GM12878 (cell line): ENCODE measurements at regions not wholly inside any gene's neighbourhood (a gene's known extent, or its start where the extent isn't known, plus 50 kb on each side); places are given as distances from the start of the nearest gene placed in this dataset.

ENCODE experiments used
- ATAC-seq: fragments of 200-7000 bp; cut with Tn5 transposase; 3 replicates; pipeline ENCODE4 v1.9.1; 2020; ENCODE audit warnings: mild to moderate bottlenecking, moderate library complexity
- BruUV-seq: library from RNA; stranded (reverse); fragments of 400-500 nt; replicated peaks from 2 replicates; lab custom pipeline; 2021; lab: Mats Ljungman, UMichigan
- CTCF ChIA-PET: fragments of 300-600 bp; sonication (Branson Sonifier 250); formaldehyde crosslinking; extraction: SDS; loops from one replicate; lab custom pipeline; 2021; ENCODE audit warnings: inconsistent platforms; lab: Yijun Ruan, JAX
- POLR2A ChIA-PET: fragments of 350-600 bp; formaldehyde crosslinking; extraction: SDS; loops from one replicate; lab custom pipeline; 2021; ENCODE audit warnings: inconsistent platforms; lab: Charles Lee
- RAD21 ChIA-PET: fragments of 300-600 bp; sonication (Branson Sonifier 250); formaldehyde crosslinking; loops from one replicate; lab custom pipeline; 2023; ENCODE audit warnings: antibody characterized with exemption; ENCODE audit not compliant: unreplicated experiment; lab: Charles Lee
- SMC1A ChIA-PET: fragments of 300-600 bp; sonication (Branson Sonifier 250); formaldehyde crosslinking; loops from one replicate; lab custom pipeline; 2023; ENCODE audit not compliant: unreplicated experiment, uncharacterized antibody; lab: Charles Lee
- DNase-seq: peaks from one replicate; pipeline ENCODE4 v3.0.0-alpha.2; 2011; ENCODE audit warnings: low read depth, low spot score
- FAIRE-seq: peaks from 3 replicates; lab custom pipeline; 2011; peaks lifted over from hg19 to GRCh38; lab: Jason Lieb, UNC
- H2AFZ ChIP-seq: 2 replicates; pipeline ENCODE4 v1.6.0; 2011; ENCODE audit warnings: low read depth, low read length, control low read depth; ENCODE audit not compliant: control insufficient read depth
- H3K27ac ChIP-seq: 2 replicates; pipeline ENCODE4 v1.5.1; 2011; ENCODE audit warnings: control low read depth; ENCODE audit not compliant: control insufficient read depth, insufficient read depth
- H3K27me3 ChIP-seq, 2 experiments: replicated peaks in 1 of 2; 2 replicates each; pipeline versions ENCODE4 v1.6.0 to v1.6.1; 2011; ENCODE audit warnings: low read length in 1 of 2; ENCODE audit not compliant: control insufficient read depth in 2 of 2, insufficient read depth in 2 of 2
- H3K36me3 ChIP-seq, 2 experiments: 2 replicates each; pipeline ENCODE4 v1.5.1; 2011; ENCODE audit warnings: low read length in 1 of 2; ENCODE audit not compliant: control insufficient read depth in 2 of 2, insufficient read depth in 2 of 2
- H3K4me1 ChIP-seq: 2 replicates; pipeline ENCODE4 v1.6.1; 2011; ENCODE audit warnings: mild to moderate bottlenecking, low read length, moderate library complexity, mixed read lengths; ENCODE audit not compliant: control insufficient read depth, insufficient read depth
- H3K4me2 ChIP-seq: 2 replicates; pipeline ENCODE4 v1.6.0; 2011; ENCODE audit warnings: control low read depth; ENCODE audit not compliant: control insufficient read depth, insufficient read depth
- H3K4me3 ChIP-seq: fragments of 200-600 bp; sonication (generic); 2 replicates; pipeline ENCODE4 v1.5.1; 2016
- H3K79me2 ChIP-seq: 2 replicates; pipeline ENCODE4 v1.6.0; 2011; ENCODE audit warnings: low read length; ENCODE audit not compliant: control insufficient read depth, insufficient read depth
- H3K9ac ChIP-seq: 2 replicates; pipeline ENCODE4 v1.8.0; 2011; ENCODE audit warnings: low read length, control low read depth, mixed read lengths; ENCODE audit not compliant: control insufficient read depth, insufficient read depth
- H3K9me3 ChIP-seq: replicated peaks from 3 replicates; pipeline ENCODE4 v1.5.1; 2011; ENCODE audit warnings: mild to moderate bottlenecking, low read length; ENCODE audit not compliant: control insufficient read depth, insufficient read depth
- H4K20me1 ChIP-seq: 2 replicates; pipeline ENCODE4 v1.6.0; 2011; ENCODE audit not compliant: control insufficient read depth, insufficient read depth
- CHD1 ChIP-seq: IDR thresholded peaks from 2 replicates; pipeline ENCODE4 v1.6.1; 2012; ENCODE audit warnings: low read depth, low read length, improper control_type of control experiment
- CREM ChIP-seq: IDR thresholded peaks from 2 replicates; pipeline ENCODE4 v1.6.1; 2014; ENCODE audit warnings: antibody characterized with exemption, low read depth
- ETV6 ChIP-seq, 2 experiments: fragments of 450-650 bp in 1 of 2; IDR thresholded peaks in 1 of 2; conservative IDR thresholded peaks in 1 of 2; 2 replicates each; pipeline ENCODE4 v1.6.1; 2014; ENCODE audit warnings: antibody characterized with exemption in 1 of 2, borderline replicate concordance in 1 of 2, low read depth in 1 of 2, mild to moderate bottlenecking in 1 of 2, moderate library complexity in 1 of 2
- IRF4 ChIP-seq: IDR thresholded peaks from 2 replicates; pipeline ENCODE4 v1.6.1; 2011; ENCODE audit warnings: low read depth, low read length
- NR2C2 ChIP-seq: IDR thresholded peaks from 2 replicates; pipeline ENCODE4 v1.6.1; 2011; ENCODE audit warnings: borderline replicate concordance, low read depth; ENCODE audit not compliant: control insufficient read depth, insufficient read length
- PAX8 ChIP-seq: fragments of 450-650 bp; IDR thresholded peaks from 2 replicates; pipeline ENCODE4 v1.6.1; 2017; ENCODE audit warnings: mild to moderate bottlenecking, moderate library complexity
- TBL1XR1 ChIP-seq: IDR thresholded peaks from 2 replicates; pipeline ENCODE4 v1.6.1; 2012; ENCODE audit warnings: low read depth, low read length, improper control_type of control experiment
- ZNF622 ChIP-seq: fragments of 450-650 bp; IDR thresholded peaks from 2 replicates; pipeline ENCODE4 v1.6.1; 2017; ENCODE audit warnings: mild to moderate bottlenecking, inconsistent platforms
- WGBS: methylation state at CpG from one replicate; pipeline ENCODE4 v1.1.6; 2016; ENCODE audit warnings: low lambda C conversion rate; ENCODE audit not compliant: insufficient replicate concordance, insufficient coverage; ENCODE audit errors: missing lambda C conversion rate; 5-methylcytosine and 5-hydroxymethylcytosine counted together
- in situ Hi-C: fragments of 300-500 bp; cut with MboI; formaldehyde crosslinking; loops from 9 replicates; pipeline ENCODE4 v1.14.3; 2018; ENCODE audit warnings: mixed read lengths
- intact Hi-C: fragments of 100-400 bp; cut with micrococcal nuclease; formaldehyde crosslinking; loops from one replicate; pipeline ENCODE4 v1.14.2; 2022; ENCODE audit not compliant: unreplicated experiment
- TF ChIP-seq, protein P1 (sequence below): fragments of 450-650 bp; formaldehyde crosslinking; IDR thresholded peaks from 2 replicates; pipeline ENCODE4 v1.5.0; 2022; ENCODE audit warnings: mild to moderate bottlenecking, missing genetic modification characterization
- TF ChIP-seq, protein P2 (sequence below): fragments of 450-650 bp; conservative IDR thresholded peaks from 2 replicates; pipeline ENCODE4 v1.6.1; 2017; ENCODE audit warnings: mild to moderate bottlenecking, moderate library complexity
- TF ChIP-seq, protein P3 (sequence below): fragments of 450-650 bp; IDR thresholded peaks from 2 replicates; pipeline ENCODE4 v1.6.1; 2018; ENCODE audit warnings: borderline replicate concordance, mild to moderate bottlenecking; ENCODE audit not compliant: partially characterized antibody
- TF ChIP-seq, protein P4 (sequence below): fragments of 150-350 bp; IDR thresholded peaks from 2 replicates; pipeline ENCODE4 v1.6.1; 2016; ENCODE audit warnings: low read depth, low read length
- TF ChIP-seq, protein P5 (sequence below): IDR thresholded peaks from 2 replicates; pipeline ENCODE4 v1.6.1; 2012; ENCODE audit warnings: low read depth, low read length, improper control_type of control experiment

DNA sequence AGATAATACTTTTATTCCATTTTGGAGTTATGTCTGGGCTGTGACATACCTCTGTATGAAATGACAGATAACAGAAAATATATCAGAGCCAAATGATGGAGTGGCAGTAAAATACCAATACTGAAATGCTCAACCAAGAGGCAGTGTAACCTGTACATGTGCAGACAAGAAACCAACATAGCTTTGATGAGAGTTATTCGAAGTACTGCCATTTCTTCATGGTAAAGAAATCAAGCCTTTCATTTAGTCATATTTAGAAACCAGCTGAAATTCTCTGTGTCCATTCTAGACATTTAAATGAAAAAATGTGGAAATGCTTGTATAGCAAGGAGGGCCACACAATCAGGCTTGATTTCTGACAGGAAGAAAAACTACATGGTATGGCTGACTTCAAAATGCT lies 127.1 kb upstream of the PTPRZ1 start:
- 3% methylated on average over 1 of the region's 1 CpG for WGBS
- H4K20me1 ChIP-seq = no peaks in the 10 kb centered on the region
- ChIA-PET RAD21 (no interaction called here), SMC1A (no interaction called here), POLR2A (no interaction called here), CTCF (interaction anchor here (1.2 to 1.7 kb wide), 2 partner anchors 249 to 251 kb away, joined by 3 to 8 read pairs; no protein-coding TSS in a partner anchor)
- ATAC-seq = no peak
- in situ Hi-C loops (loop anchor here (5.0 kb wide), 1 partner anchor 246 kb away; no protein-coding TSS in a partner anchor), intact Hi-C loops (no loop called here)
- no peak overlapping the region for H3K27ac ChIP-seq
- no peaks in the 10 kb centered on the region for H3K9me3 ChIP-seq
- no peaks in the 10 kb centered on the region for H3K79me2 ChIP-seq
- no peak for FAIRE-seq
- no TSS peak for BruUV-seq
- no peaks in the 10 kb centered on the region for H3K27me3 ChIP-seq
- no peak overlapping the region for H3K4me2 ChIP-seq
- no peak for DNase-seq
- H3K4me1 ChIP-seq = no peaks in the 10 kb centered on the region
- no peak overlapping the region for H3K4me3 ChIP-seq
- H3K36me3 ChIP-seq = no peaks in the 10 kb centered on the region
- no peak overlapping the region for H2AFZ ChIP-seq
- H3K9ac ChIP-seq = no peak overlapping the region
- TF ChIP-seq ZNF622 = no peak
- no peak for TF ChIP-seq CHD1
- TF ChIP-seq CREM = no peak
- TF ChIP-seq, protein P1, sequence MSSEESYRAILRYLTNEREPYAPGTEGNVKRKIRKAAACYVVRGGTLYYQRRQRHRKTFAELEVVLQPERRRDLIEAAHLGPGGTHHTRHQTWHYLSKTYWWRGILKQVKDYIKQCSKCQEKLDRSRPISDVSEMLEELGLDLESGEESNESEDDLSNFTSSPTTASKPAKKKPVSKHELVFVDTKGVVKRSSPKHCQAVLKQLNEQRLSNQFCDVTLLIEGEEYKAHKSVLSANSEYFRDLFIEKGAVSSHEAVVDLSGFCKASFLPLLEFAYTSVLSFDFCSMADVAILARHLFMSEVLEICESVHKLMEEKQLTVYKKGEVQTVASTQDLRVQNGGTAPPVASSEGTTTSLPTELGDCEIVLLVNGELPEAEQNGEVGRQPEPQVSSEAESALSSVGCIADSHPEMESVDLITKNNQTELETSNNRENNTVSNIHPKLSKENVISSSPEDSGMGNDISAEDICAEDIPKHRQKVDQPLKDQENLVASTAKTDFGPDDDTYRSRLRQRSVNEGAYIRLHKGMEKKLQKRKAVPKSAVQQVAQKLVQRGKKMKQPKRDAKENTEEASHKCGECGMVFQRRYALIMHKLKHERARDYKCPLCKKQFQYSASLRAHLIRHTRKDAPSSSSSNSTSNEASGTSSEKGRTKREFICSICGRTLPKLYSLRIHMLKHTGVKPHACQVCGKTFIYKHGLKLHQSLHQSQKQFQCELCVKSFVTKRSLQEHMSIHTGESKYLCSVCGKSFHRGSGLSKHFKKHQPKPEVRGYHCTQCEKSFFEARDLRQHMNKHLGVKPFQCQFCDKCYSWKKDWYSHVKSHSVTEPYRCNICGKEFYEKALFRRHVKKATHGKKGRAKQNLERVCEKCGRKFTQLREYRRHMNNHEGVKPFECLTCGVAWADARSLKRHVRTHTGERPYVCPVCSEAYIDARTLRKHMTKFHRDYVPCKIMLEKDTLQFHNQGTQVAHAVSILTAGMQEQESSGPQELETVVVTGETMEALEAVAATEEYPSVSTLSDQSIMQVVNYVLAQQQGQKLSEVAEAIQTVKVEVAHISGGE (CRISPR knock-in tag) = no peak
- TF ChIP-seq, protein P2, sequence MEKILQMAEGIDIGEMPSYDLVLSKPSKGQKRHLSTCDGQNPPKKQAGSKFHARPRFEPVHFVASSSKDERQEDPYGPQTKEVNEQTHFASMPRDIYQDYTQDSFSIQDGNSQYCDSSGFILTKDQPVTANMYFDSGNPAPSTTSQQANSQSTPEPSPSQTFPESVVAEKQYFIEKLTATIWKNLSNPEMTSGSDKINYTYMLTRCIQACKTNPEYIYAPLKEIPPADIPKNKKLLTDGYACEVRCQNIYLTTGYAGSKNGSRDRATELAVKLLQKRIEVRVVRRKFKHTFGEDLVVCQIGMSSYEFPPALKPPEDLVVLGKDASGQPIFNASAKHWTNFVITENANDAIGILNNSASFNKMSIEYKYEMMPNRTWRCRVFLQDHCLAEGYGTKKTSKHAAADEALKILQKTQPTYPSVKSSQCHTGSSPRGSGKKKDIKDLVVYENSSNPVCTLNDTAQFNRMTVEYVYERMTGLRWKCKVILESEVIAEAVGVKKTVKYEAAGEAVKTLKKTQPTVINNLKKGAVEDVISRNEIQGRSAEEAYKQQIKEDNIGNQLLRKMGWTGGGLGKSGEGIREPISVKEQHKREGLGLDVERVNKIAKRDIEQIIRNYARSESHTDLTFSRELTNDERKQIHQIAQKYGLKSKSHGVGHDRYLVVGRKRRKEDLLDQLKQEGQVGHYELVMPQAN = no peak
- TF ChIP-seq ETV6 (conservative IDR thresholded peaks at IDR 0.05 in 1 of 2, IDR thresholded peaks at IDR 0.05 in 1 of 2; ENCODE audit: borderline replicate concordance in 1 of 2, low read depth in 1 of 2) = no peak
- TF ChIP-seq, protein P3, sequence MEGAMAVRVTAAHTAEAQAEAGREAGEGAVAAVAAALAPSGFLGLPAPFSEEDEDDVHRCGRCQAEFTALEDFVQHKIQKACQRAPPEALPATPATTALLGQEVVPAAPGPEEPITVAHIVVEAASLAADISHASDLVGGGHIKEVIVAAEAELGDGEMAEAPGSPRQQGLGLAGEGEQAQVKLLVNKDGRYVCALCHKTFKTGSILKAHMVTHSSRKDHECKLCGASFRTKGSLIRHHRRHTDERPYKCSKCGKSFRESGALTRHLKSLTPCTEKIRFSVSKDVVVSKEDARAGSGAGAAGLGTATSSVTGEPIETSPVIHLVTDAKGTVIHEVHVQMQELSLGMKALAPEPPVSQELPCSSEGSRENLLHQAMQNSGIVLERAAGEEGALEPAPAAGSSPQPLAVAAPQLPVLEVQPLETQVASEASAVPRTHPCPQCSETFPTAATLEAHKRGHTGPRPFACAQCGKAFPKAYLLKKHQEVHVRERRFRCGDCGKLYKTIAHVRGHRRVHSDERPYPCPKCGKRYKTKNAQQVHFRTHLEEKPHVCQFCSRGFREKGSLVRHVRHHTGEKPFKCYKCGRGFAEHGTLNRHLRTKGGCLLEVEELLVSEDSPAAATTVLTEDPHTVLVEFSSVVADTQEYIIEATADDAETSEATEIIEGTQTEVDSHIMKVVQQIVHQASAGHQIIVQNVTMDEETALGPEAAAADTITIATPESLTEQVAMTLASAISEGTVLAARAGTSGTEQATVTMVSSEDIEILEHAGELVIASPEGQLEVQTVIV = no peak
- TF ChIP-seq, protein P4, sequence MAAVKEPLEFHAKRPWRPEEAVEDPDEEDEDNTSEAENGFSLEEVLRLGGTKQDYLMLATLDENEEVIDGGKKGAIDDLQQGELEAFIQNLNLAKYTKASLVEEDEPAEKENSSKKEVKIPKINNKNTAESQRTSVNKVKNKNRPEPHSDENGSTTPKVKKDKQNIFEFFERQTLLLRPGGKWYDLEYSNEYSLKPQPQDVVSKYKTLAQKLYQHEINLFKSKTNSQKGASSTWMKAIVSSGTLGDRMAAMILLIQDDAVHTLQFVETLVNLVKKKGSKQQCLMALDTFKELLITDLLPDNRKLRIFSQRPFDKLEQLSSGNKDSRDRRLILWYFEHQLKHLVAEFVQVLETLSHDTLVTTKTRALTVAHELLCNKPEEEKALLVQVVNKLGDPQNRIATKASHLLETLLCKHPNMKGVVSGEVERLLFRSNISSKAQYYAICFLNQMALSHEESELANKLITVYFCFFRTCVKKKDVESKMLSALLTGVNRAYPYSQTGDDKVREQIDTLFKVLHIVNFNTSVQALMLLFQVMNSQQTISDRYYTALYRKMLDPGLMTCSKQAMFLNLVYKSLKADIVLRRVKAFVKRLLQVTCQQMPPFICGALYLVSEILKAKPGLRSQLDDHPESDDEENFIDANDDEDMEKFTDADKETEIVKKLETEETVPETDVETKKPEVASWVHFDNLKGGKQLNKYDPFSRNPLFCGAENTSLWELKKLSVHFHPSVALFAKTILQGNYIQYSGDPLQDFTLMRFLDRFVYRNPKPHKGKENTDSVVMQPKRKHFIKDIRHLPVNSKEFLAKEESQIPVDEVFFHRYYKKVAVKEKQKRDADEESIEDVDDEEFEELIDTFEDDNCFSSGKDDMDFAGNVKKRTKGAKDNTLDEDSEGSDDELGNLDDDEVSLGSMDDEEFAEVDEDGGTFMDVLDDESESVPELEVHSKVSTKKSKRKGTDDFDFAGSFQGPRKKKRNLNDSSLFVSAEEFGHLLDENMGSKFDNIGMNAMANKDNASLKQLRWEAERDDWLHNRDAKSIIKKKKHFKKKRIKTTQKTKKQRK = no peak
- TF ChIP-seq TBL1XR1 = no peak
- TF ChIP-seq, protein P5, sequence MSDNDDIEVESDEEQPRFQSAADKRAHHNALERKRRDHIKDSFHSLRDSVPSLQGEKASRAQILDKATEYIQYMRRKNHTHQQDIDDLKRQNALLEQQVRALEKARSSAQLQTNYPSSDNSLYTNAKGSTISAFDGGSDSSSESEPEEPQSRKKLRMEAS = no peak
- no peak for TF ChIP-seq PAX8
- TF ChIP-seq NR2C2 = no peak
- TF ChIP-seq IRF4 = no peak
